Glomerular visceral epithelial cell (primary cell): ENCODE measurements at regions not wholly inside any gene's neighbourhood (a gene's known extent, or its start where the extent isn't known, plus 50 kb on each side); places are given as distances from the start of the nearest gene placed in this dataset.

ENCODE experiments used
- DNase-seq: peaks from one replicate; pipeline ENCODE4 v3.0.0-alpha.2; 2016; ENCODE audit errors: extremely low spot score

DNA sequence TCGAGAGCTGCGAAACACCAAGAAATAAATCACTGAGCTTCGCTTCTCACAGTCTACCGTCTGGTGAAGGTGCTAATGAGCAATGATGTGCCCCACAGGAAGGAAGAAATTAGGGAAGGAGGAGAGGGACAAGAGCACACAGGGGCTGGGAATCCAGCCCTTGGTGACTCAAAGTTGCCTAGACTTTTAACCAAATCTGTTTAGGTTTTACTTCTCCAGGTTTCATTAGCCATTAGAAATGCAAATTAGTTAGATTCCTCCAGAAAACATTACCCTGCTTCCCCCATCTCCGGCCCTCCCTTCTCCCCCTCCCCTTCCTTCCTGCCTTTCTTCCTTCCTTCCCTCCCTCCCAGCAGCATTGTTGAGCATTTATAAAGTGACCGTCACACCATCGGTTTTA, 59.3 kb upstream of the UBE2E1 start:
- no peak for DNase-seq

DNA sequence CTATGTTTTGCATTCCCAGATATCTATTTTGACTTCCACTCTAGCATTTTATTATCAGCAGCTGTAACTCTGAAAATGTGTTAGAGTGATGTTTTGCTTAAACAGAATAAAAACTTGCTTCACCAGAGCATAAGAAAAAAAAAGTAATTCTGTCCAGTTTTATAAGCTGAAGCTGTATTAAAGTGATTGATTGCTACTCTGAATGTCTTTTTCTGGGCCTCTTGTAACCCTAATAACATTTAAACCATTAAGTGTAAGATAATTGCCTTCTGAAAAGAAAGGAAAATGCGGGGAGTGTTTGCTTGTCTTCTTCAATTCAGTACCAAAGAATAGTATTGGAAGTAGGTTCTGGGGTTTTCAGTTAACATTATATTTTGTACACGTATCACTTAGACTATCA, 57.9 kb upstream of the UBE2E1 start:
- DNase-seq, result no peak

DNA sequence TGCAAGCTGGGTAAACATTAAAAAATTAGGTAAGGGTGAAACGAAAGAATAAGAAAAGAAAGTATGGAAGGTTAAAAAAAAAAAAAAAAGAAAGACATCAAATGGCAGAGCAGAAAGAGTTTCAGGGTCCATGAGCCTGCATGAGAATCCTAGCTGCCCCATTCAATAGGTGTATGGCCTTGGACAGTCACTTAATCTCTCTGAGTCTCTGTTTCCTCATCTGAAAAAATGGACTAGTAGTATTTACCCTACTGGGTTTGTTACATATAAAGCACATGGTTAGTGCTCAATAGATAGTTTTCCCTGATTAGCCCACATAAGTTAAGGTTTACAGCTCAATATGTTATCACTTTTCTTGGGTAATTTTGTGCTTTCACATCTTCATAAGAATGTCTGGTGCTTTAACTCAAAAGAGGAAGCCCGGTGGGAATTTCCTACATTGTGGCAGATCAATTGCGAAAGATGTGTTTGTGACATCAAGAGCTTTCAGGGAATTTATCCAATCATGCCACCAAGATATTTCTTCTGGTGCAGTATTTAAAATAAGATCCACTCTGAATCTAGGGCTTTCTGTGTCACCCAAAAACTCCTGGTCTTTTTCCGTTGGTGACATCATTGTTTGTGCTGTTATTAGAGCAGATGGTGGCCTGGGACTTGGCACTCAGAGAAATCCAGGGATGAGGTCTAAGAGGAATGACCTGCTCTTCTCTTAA, 57.2 kb upstream of the UBE2E1 start:
- DNase-seq, result no peak

DNA sequence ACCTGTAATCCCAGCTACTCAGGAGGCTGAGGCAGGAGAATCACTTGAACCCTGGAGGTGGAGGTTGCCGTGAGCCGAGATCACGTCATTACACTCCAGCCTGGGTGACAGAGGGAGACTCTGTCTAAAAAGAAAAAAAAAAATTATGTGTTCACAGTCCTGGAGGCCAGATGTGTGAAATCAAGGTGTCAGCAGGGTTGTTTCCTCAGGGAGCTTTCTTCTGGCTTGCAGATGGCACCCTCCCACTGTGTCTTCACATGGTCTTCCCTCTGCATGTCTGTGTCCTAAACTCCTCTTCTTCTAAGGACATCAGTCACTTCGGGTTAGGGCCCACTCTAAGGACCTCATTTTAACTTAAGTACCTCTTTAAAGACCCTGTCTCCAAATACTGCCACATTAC, 56.1 kb upstream of the UBE2E1 start:
- DNase-seq, result no peak

DNA sequence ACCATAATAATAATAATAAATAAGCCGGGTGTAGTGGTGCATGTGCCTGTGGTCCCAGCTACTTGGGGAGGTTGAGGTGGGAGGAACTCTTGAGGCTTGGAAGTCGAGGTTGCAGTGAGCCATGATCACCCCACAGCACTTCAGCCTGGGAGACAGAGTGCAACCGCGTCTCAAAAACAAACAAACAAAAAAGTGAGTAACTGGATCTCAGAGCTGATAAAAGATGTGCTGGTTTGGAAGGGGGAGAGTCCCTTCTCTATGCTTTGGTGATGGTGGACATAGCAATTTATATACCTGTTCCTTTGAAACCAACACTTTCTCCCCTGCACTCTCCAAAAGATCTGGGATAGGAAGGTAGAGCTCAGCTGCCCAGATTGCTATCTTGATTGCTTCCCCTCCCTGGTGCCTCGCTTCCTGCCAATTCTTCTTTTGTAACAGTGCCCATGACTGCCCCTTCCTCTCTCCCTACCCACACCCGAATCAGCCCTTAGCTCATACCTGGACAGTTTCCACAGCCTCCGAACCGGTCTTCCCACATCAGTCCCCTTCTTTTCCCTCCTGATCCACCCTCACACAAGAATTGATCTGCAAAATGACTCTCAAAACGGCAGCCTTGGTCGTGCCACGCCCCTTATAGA, 55.1 kb upstream of the UBE2E1 start:
- DNase-seq, result no peak

DNA sequence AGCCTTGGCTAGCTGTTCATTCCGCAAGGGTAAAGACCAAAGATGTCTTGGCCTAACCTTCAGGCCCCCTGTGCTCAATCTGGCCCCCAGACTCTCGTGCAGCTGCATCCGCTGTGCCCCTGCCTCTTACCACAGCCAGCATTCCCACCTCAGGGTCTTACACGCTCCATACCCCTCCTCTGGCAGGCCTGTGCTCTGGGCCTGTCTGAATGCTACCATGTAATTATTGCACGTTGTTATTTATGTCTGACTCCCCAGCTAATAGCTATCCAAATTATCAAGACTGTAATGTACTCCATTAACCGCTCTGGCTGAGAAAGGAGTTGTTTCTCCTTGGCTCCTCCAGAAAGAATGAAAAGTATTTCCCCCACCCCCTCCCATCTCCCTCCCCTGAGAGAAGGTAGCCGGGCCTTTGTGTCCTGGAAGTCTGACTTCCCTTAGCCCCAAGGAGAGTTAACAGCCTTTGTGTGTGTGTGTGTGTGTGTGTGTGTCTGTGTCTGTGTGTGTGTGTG, 54.5 kb upstream of the UBE2E1 start:
- DNase-seq, result no peak

DNA sequence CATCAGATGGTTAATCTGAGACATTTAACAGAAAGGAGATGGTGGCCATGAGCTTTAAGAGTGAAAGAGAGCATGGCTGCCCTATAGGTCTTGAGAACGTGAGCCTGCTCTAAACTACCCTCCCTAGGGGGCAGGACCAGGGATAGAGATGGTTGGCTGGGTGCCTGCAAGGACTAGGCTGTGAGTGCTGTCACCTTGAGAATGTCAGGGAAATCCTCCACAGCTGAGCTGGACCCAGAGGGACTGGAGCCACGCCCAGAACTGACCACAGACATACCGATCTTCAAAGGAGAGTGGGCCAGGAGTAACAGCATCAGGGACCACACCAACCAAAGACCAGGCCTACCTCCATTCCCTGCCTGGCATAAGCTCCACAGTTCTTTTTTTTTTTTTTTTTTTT, 53.6 kb upstream of the UBE2E1 start:
- DNase-seq, result peak; percentile 46

DNA sequence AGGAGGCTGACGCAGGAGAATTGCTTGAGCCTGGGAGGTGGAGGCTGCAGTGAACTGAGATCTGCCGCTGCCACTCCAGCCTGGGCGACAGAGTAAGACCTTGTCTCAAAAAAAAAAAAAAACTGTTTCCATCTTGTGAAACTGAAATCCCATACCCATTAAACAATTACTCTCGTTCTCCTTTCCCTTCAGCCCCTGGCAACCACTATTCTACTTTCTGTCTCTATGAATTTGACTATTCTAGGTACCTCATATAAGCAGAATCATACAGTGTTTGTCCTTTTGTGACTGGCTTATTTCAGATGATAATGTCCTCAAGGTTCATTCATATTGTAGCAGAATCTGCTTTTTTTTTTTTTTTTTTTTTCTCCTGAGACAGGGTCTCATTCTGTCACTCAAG, 51.5 kb upstream of the UBE2E1 start:
- DNase-seq, result no peak
